NCI-H345 (cell line): ENCODE measurements at regions not wholly inside any gene's neighbourhood (a gene's known extent, or its start where the extent isn't known, plus 50 kb on each side); places are given as distances from the start of the nearest gene placed in this dataset.

ENCODE experiments used
- DNase-seq: peaks from one replicate; lab custom pipeline; 2025; lab: John Stamatoyannopoulos, UW

DNA sequence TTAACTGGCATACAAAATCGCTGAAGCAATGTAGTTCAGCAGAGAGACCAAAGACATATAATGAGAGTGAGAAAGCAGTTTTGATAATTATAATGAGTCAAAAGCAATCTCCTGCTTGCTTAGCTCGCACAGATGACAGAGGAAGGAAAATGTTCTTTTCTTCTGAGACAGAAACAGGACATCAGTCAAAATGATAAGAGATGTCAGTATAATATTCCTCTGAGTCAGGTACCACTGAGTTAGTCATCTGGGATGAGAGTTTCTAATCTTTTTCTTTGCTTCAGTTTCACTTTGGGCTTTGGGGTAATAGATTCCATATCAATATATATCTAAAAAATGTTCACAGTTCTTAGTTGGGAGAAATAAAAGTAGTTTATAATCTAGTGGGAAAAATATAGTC, 387.2 kb downstream of the PCDH7 start:
- no peak for DNase-seq

DNA sequence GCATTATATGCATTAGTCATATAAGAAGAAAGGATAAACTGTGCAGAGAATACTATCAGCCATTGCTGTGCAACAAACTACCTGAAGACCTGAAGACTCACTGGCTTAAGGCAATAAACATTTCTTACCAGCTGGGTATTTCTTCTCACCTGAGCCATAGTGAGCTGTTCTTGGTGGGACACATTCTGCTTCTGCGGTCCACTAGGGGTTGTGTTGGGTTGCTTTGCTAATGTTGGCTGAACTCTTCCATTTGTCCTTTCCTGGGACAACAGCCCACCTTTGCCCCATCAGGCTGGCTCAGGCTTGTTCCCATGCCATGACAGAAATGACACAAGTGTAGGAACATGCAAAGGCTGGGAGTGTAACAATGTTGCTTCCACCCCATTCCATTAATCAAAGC, 388.6 kb downstream of the PCDH7 start:
- no peak for DNase-seq

DNA sequence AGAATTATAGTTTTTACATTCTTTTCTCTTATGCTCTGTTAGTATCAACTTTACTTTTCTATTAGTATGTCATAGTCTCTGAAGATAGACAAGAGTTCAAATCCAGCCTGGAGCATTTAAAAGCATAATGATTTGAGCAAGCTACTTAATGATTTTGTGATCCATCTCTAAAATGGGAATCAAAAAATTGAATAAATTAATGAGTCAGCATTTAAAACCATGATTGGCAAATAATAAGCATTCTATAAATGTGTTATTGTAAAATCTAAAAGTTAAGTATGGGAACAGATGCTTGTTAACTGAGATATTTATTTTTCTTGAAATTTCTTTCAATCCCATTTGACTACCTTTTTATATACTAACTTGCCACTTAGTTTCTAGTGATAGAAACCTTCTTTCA, 391.6 kb downstream of the PCDH7 start:
- DNase-seq: no peak

DNA sequence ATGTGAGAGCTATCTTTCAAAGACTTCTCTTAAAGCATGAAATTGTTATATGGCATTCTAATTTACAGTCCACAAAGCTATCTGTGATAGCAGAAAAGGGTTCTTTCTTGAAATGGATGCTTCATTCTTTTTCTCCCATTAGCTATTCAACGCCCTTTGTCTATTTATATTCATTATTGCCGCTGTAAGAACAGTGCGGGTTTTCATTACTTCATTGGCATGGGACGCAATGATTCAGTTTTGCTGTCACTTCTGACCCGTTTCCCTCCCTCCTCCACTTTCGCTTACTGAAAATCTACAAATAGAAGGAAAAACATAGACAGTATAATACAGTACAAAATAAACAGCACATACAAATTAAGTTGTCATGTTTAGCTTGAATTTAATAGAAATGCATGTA, 394.6 kb downstream of the PCDH7 start:
- DNase-seq: no peak

DNA sequence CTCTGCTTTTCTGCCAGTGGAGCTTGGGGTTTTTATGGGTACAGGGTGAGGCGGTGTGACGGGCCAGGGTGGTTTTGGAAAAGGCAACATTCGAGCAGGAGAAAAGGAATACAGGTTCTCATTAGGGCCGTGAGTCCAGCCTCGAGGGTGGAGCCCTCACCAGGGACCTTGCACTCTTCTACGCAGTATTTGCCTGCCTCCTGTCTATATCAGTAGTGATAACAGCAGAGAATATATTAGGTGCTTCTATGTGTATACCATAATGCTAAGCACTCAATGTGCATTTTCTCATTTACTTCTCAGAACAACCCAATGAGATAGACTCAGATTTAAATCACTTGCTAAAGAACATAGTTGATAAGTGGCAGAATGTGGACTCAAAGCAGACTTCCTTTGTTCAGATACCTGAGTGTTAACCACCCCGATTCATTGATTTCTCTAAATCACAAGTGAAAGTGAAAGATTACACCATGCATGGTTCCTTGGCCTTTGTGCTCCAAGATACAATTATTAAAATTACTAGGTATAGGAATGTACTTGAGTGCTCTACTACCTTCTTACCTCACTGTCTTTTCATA, 403.9 kb downstream of the PCDH7 start:
- DNase-seq: no peak

DNA sequence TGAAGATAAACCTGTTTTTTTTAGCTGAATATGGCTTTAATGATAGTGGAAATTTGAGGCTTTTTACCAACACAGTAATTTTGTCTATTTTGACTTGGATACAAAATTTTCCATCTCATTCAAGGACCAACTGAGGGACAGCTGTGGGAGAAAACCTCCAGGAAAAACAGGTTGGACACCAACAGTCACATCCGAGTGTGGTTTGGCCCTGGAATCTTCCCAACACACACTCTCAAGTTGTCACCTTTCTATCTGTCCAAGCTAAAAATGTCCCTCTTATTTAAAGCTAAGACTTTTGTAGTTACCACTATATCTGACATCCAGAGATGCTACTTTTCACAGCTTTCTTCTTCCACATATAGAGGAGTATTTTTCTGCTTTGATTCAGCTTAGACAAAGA, 404.9 kb downstream of the PCDH7 start:
- DNase-seq: no peak

DNA sequence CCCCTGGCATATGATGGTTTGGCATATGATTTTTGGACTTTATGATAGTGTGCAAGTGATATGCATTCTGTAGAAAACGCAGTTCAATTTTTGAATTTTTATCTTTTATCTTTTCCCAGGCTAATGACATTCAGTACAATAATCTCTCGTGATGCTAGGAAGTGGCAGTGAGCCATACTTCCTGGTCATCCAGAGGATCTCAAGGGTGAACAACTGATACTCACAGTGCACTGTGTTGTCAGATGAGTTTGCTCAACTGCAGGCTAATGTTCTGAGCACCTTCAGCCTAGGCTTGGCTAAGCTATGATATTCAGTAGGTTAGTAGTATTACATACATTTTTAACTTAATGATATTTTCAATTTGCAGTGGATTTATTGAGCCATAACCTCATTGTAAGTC, 405.3 kb downstream of the PCDH7 start:
- no peak for DNase-seq

DNA sequence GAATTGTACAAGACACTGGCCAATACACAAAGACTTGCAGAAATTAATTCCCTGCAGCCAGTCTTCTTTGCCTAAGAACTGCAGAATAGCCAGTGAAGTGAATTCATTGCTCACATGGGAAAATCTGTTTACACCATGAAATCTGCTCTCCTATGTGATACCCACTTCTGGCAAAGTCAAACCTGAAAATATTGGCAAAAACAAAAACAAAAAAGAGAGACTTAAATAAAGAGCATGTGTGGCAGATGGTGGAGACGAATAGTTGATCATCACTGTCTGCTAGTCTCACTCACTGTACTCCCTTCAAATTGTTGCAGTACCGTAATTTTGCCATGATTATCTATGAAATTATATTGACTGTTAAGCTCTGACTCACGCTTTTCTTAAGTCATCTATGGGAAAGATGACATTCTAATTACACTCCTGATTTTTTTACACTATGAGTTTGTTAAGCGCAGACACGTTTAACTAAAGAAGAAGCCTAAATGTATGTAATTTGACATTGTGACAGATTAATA, 406.8 kb downstream of the PCDH7 start:
- DNase-seq: no peak

DNA sequence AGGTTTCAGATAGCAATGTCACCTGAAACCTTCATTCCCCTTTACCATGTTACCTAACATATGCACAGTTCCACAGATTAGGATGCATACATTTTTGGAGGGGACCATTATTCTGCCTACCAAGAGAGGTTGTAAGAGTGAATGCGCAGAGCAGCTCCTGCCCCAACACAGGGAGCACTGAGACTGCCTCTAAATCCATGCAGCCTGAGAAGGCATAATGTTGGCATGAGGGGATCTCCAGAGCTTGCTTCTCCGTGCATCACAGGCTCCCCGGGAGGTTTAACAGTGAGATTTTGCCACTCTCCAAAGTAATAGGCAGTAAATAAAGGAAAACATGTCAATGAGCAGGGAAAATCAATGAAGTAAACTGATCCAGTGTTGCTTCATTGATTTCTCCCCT, 410.8 kb downstream of the PCDH7 start:
- no peak for DNase-seq

DNA sequence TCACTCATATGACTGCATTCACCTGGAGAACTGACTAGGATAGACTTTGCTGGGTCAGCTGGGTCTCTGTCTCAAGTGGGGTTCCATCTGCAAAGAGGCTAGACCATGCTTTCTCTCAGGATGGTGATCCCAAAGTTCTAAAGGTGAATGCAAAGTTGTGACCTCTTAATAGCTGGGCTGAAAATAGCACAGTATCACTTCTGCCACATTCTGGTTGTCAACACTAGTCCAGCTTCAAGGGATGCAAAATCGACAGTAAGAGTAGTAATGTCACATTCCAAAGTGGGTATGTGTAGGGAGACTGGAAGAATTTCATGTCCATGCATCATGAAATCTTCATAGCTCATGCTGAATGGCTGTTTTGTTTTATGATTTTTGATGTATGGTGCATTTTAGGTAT, 414.6 kb downstream of the PCDH7 start:
- no peak for DNase-seq

DNA sequence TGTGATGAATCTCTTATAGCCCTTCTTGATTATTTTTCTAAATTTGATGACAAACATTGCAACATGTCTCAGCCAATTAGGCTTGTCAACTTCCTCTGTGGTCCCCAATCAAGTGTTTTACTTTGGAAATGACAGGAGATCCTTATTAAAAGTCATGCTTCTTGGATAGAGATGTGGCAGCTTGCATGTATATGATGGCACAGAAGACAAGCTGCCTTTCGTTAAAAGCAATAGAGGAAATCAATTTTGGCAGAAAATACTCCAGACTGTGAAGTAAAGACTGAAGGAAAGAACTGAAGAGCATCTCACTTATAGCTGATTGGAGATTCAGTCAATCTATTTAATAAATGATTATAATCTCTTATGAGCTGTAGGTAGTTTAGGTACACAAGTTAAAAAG, 419.6 kb downstream of the PCDH7 start:
- DNase-seq: no peak

DNA sequence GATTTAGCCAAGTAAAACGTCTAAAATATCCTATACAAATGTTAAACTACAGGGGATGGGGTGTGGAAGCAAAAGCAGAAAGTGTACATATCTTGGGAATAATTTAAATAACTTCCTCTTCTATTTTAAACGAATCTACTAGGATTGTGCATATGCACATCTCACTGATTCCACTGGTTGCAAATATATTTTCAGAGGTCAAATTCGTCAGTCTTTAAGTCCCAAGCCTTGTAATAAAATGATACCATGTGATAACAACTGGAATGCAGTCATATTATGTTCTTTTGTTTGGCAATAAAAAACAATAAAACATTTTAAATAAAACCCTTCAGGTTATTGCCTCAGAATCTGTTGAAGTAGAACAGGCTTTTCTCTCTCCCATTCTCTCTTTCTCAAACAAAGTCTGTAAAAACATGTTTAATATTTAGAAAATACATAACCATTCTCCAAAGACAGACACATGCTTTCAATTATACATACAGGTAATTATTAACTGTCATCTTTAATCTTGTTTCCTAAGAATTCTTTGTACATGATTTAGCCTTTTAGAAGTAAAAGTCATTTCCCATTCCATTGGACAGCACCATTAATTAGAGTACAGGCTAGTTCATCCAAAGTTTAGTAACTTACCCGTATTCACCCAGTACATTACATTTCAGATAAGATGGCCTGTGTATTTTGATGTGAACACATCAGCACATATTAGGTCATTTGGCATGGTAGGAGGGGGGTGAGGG, 421.1 kb downstream of the PCDH7 start:
- no peak for DNase-seq

DNA sequence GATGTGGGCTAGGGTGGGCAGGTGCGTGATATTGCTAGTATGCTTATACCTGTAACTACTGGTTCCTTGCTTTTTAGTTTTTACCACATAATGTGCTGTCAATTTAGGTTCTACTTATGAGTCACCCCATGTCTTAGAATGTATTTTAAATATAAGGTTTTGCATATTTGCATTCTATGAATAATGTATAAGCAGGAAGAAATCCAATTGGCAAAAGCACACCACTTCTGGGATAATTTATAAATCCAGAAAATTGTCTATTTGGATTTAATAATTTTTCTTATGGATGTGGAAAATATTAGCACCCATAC, 421.6 kb downstream of the PCDH7 start:
- no peak for DNase-seq

DNA sequence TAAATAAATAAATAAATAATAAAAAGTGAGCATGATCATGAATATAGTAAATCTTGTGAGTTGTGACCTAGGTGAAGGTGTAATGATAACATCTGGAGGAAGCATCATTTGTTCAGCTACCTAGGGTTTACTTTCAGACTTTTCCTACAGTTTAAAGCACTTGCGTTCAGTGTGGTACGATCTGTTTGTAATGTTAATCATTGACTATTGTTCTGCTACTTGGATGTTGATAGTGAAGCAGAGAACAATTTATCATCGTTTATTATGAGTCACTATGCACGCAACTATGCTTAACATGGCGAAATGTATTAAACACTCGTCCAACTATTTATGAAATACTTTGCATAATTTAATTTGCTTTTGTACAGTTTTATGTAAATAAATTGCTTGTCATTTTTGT, 426.2 kb downstream of the PCDH7 start:
- DNase-seq: no peak

DNA sequence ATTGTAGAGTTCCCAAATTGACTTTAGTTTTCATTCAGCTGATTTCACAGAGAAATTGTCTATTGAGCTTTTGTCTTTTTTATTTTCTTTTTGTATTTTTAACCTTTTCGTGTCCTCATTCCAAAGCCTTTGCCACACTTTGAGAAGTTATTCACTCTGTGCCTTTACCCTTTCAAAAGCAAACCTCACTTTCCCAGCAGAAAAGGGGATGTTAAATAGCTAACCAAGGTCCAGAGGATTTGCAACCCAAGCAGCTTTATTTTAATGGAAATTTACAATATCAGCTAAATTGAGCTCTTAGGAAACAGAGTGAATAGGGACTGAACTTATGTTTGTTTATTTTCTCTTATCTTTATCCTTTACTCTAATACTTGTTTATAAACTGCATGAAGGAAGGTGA, 428.8 kb downstream of the PCDH7 start:
- no peak for DNase-seq

DNA sequence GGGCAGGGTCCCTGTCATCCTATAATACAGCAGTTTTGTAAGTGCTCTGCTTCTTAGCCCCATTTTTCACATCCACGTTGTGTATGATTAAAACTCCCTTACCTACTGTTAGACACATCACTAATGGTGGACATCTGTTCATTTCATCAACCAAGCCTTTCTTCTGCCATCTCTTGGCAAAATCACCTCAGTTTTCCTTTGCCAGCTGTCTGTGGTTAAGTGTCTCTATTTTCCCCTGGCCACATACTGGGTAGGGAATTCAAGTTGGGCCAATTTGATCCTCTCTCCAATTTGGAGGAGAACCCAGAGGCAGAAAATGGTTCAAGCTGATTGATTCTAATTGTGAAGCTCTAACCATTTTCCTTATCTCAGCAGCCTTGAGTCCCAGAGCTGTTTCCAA, 436.1 kb downstream of the PCDH7 start:
- no peak for DNase-seq

DNA sequence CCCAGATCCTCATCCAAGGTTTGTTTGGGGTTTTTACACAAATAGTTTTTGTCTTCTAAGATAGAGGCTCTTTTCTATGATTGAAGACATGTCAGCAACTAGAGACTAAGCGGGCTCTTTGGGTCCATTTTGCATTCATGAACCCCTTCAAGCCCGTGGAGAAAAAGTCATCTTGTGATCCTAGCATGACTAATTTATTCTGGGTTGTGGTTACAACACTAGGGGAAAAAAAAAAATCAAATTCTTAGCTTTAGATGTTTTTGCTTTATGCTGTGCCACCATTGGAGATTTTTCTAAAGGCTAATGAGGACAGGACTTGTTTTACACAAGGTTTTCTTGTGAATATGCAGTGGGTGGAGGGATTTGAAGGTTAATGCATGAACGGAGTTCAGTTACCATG, 440.0 kb downstream of the PCDH7 start:
- DNase-seq: no peak

DNA sequence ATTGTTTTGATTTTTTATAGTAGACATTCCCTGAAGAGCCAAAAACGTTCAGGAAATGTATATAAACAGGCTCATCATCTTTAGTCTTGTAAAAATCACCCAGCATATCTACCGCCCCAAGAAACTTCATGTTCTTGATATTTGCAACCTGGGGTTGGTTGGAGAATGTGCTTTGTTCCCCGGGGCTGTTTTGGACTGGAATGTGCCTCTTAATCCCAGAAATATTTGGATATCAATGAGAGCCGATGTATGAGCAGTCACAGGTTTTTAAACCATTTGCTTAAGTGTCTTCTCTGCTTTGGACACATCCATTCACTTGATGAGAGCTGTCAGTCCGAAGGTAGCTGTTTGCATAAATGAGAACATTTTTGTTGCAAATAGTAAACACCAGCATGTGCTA, 449.7 kb downstream of the PCDH7 start:
- DNase-seq: no peak

DNA sequence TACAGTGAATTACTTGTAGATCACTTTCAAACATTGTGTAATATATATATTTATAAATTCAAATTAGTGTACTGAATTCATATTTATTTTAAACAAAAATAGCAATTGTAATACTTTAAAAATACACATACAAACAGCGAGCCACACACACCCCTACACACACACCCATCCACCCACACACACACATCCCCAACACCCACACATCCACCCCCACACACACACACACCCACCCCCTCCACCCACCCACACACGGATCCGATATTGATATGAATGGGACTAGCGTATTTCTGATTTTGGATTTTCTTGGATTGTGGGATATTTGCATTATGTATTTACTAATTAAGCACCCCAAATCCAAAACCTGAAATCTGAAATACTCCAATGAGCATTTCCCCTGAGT, 451.2 kb downstream of the PCDH7 start:
- DNase-seq: no peak

DNA sequence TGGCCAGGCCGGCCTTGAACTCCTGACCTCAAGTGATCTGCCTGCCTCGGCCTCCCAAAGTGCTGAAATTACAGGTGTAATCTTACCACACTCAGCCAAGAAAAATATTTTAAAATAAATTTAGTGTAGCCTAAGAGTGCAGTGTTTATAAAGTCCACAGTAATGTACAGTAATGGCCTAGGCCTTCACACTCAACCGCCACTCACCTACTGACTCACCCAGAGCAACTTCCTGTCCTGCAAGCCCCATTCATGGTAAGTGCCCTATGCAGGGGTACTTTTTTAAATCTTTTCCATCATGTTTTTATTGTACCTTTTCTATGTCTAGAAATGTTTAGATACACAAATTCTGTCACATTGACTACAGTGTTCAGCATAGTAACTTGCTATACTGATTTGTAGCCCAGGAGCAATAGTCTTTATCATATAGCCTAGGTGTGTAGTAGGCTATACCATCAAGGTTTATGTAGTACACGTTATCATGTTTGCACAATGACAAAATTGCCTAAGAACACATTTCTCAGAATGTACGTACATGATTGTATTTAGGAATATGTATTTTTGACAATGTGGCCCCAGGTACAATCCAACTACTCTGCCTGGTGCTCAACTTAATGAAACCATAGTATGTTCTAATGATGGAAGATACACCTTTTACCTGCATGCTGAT, 455.2 kb downstream of the PCDH7 start:
- DNase-seq: no peak

DNA sequence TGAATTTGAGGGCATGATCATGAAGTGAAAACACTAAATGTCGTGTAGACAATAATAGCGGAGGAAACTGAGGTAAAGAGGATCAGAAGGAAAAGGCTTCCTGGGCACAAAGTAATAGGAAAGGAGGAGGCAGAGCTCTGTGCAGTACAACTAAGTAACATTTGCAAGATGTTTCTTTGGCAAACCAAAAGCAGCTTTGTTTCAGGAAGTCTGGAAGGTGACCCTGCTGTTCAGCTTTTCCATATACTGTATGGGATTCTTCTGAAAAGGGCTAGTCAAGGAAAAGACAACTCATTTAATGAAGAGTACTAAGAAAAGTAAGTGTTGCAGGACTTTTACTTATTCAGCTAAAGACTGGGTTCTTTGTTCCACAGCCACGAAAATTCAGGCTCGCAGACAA, 463.1 kb downstream of the PCDH7 start:
- no peak for DNase-seq

DNA sequence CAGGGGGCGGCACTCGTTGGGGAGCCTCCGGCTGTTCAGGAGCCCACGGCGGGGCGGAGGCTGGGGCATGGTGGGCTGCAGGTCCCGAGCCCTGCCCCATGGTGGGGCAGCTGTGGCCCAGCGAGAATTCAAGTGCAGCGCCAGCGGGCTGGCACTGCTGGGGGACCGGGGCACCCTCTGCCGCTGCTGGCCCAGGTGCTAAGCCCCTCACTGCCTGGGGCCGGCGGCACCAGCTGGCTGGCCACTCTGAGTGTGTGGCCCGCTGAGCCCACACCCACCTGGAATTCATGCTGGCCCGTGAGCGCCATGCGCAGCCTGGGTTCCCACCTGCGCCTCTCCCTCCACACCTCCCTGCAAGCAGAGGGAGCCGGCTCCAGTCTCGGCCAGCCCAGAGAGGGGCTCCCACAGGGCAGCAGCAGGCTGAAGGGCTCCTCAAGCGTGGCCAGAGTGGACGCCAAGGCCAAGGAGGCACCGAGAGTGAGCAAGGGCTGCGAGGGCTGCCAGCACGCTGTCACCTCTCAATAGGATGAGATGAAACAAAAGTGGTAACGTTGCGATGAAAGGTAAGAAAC, 464.9 kb downstream of the PCDH7 start:
- DNase-seq: no peak

DNA sequence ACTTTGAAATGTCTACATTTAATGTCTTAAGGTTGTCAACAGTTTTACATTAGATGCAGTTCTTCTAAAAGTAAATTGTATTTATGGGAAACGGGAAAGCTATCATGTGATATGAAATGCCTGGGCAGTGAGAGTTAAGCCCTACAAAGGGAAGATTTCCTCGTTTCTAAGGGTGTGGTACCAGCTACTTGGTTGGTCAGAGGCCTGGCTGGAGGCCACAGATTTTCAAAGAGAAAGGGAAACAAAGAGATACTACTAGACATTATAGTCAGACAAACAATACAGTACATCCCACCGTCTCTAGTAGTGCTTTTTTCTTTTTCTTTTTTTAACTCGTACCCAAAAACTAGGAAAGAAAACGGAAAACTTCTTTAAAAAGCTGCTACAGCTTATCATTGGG, 467.8 kb downstream of the PCDH7 start:
- no peak for DNase-seq
